ENCODE measurements at regions not wholly inside any gene's neighbourhood (a gene's known extent, or its start where the extent isn't known, plus 50 kb on each side); places are given as distances from the start of the nearest gene placed in this dataset.

DNA sequence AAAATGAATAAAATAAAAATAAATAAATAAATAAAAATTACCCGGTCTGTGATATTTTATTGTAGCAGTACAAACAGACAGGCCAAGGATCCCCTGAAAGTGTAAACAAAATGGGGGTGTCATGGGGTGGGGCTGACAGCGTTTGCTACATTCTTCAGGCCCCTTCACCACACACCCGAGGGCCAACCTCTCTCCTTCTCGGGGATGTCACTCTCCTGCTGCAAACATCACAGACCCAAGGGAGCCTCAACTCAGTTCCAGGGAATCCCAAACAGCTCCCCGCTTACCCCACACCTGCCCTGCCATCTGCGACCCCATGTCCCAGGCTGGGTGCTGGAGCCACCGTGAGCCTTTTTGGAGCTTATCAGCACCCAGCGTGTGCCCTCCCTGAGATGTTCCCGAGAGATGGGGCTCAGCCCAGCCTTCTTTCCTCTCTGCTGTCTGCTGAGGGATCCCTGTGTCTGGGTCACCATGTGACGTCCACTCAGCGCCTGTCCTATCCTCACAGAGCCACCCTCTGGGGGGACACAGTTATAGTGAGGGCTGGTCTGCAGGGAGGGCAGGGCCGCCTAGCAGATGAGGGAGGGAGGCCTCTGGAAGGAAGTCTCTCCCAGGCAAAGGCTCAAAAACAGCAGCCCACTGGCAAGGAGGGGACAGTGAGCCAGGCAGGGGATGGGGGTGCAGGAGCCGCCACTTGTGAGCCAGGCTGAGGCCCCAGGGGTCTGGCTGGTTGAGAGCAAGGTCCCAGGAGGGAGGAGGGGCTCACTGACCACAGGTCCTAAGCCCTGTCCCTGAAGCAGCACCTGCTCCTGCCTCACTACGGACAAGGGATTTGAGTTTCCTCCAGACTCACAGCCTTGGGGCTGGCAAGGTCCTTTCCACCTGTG is 1041.6 kb downstream of the BRD1 start:
- no peak for DNase-seq (ENCODE audit: low spot score)

DNA sequence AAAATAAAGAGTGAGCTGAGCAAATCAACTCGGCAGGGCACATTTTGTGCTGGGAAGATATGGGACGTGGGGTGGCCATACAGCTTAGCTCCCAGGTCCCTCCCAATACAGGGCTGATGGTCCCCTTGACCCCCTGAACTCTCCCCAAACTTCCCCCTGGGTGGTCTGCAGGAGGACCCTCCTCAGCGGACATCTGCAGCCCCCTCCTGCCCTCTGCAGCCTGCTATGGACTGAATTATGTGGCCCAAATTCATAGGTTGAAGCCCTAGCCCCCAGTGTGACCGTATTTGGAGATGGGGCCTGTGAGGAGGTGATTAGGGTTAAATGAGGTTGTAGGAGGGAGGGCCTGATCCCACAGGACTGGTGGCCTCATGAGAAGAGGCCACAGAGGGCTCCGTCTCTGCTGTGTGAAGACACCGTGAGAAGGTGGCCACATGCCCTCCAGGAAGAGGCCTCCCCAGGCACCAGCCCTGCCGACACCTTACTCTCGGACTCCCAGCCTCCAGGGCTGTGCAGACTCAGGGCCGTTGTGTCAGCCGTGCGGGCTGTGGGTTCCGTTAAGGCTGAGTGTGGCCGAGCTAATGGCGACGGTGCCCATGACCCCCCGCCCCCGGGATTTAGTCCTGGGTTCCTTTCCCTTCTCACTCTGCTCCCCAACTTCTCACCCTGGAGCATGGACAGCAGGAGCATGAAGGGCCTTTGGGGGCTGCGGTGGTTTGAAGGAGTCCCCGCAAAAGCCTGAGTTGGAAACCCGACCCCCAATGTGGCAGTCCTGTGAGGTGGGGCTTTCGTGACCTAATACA is 1042.8 kb downstream of the BRD1 start:
- DNase-seq (ENCODE audit: low spot score): no peak

DNA sequence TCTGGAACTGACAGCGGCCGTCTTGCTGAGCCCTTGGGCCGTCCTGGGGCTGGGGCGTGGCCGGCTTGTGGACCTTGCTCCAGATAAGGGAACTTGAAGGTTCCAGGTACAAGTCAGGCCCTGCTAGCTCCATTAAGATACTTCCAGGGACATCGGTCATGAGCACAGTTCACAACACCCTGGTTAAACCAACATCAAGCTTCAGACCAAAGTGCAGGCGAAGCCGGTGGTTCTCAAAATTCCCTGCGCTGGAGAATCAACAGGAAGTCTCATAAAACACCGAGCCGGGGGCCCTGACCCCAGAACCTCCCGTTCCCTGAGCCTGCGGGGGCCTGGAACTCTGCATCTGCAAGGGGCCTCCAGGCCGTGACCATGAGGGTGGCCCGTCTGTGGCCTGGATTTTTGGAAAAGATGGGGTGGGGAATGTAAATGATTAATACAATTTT is 1043.8 kb downstream of the BRD1 start:
- no peak for DNase-seq (ENCODE audit: low spot score)

DNA sequence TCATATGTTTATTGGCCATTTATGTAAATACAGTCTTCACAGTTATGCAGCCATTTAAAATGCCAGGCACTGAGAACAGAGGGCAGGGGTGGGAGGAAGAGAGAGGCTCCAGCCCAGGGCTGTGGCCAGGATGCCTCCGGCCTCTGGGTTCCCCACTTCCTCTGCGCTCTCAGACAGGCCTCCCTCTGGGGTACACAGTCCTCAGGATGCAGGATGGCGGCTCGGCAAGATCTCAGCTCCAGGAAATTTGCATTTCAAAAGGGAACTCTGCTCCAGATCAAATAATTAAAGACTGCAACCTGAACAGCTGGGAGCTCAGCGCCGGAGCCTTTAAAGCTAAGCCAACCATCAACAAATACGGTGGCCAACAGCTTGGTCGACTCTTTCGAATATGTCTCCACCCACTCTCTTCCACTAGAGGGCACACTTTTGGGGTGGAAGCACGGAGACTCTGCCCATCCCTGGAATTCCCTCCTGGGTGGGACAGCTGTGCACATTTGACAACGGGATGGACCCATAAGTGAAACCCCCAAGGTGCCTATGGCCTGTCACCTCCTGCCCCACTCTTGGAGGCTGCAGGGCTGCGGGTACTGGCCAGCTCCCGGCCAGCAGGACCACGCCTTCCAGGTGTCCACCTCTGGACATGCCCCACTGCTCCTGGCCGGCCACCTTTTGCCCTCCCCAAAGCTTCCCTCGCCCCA is 1044.7 kb downstream of the BRD1 start:
- no peak for DNase-seq (ENCODE audit: low spot score)

DNA sequence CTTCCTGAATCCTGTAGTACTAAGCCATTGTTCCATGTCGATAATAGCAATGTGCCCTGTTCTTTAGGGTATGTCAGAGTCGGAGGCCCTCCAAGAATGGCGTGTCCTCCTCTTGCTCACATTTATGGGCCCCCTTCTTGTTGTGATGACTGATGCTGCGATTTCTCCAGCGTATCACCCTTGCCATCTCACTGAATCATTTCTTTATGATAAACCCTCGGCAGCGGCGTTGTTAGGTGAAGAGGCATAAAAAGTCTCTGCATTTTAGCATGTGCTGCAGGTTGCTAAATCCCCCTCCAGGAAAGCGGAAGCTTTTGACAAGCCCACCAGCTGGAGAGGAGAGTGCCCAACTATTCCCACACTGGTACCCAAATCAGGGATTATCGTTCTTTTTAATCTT is 1045.3 kb downstream of the BRD1 start:
- no peak for DNase-seq (ENCODE audit: low spot score)

DNA sequence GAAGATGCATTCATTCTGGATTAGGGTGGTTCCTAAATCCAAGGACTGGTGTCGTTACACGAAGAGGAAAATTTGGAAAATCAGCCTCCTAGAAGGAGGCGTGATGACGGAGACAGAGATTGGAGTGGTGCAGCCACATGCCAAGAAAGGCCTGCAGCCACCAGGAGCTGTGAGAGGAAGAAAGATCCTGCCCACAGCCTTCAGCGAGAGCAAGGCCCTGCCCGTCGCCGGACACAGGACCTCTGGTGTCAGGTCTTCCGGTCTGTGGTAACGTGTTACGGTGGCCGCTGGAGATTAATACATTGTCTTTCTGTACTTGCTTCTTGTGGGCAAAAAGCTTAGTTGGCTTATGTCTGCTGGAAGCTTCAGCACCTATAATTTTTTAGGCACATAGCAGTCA is 1045.8 kb downstream of the BRD1 start:
- no peak for DNase-seq (ENCODE audit: low spot score)

DNA sequence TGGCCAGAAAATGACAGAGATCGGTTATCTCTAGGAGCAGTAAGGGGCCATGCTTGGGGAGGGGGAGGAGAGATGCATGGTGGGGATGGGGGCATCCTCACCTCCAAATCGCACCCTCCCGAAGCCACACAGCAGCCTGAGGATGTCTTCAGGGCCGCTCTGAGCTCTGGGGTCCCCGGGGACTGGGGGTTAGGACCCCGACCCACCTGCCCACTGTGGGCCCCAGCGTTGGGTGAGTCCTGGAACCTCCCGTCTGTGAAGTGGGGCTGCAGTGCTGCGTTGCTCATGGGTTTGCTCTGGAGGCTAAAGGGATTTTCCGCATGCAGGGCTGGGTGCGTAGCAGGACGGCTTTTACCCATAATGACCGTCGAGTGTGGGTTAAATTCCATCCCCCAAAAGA is 1046.3 kb downstream of the BRD1 start:
- DNase-seq (ENCODE audit: low spot score): no peak

DNA sequence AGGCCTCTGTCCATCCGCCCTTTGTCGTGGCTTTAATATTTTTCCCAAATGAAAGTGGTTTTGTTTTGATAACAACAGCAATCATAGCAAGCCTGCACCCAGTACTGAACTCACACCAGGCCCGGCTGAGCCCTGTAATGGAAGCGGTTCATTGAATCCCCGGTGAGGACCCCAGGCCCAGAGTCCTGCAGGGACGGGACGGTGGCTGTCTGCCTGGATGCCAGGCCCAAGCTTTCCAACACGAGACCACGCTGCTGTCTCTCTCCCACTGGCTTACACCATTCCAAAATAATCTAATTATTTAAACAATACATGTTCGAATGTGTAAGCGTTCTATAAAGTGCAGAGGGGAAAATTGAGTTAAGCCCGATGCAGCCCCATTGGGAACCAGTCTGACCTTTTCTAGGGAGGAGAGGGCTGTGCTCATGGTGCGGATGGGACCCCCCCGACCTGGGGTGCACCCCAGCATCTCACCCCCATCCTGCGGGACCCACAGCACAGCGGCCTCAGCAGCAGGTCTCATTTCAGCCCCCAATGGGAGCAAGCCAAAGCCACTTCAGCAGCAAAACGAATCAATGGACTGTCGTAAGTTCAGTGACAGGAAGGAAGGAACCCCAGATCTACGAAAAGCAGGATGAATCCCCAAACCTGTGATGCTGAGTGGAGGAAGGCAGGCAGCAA is 1046.9 kb downstream of the BRD1 start:
- DNase-seq (ENCODE audit: low spot score): no peak

DNA sequence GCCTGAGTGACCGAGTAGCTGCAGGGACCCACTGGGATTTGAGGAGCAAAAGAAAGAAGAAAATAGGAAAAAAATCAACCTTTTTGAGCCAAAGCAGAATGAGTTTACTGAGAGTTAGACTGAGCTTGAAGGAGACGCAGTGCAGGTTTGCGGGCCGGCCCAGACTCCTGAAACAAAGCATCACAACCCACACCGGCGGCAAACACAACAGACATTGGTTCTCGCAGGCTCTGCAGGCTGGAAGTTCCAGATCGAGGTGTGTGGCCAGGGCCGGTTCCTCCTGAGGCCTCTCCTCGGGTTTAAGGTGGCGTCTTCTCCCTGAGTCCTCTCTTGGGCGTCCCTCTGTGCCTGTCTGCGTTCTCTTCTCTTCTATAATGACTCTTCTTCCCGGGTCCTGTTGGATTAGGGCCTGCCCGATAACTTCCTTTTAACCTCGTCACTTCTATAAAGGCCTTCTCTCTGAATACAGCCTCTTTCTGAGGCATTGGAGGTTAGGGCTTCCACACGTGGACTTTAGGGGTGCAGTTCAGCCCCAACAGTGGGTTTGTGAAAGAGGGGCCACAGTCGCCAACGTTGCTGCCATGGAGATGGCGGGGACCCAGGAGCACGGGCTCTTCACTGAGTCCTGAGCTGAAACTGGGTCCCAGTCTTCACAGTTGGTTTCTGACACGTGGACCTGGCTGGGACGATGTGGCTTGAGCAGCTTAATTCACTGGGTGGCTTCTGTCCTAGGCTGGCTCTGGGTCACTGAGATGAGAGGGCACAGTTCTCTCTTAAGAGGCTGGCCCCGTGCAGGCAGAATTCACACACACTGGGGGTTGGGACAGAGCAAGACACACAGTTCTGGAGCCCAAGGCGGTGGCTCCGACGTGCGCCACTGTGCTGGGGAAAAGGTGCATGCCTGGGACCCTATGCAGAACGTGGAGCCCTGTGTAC is 1047.7 kb downstream of the BRD1 start:
- no peak for DNase-seq (ENCODE audit: low spot score)

DNA sequence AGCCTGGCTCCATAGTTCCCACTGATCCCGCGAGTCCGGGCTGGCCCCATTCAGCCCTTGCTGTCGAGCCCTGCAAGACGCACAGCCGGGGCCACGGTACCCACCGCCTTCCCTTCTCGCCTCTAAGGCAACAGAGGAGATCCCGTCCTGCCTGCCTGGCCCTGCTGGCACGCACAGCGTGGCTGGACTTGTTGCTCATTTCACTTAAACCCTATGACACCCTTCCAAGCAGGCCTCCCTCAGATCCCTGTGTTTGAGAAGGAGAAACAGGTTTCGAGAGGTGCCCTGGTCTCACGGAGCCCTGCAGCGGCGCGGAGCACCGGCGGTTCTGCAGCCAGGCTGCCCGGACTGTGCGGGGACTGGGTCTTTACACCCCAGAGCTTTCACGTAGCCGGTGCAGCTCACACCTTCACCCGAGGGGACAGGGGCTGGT is 1048.4 kb downstream of the BRD1 start:
- no peak for DNase-seq (ENCODE audit: low spot score)

DNA sequence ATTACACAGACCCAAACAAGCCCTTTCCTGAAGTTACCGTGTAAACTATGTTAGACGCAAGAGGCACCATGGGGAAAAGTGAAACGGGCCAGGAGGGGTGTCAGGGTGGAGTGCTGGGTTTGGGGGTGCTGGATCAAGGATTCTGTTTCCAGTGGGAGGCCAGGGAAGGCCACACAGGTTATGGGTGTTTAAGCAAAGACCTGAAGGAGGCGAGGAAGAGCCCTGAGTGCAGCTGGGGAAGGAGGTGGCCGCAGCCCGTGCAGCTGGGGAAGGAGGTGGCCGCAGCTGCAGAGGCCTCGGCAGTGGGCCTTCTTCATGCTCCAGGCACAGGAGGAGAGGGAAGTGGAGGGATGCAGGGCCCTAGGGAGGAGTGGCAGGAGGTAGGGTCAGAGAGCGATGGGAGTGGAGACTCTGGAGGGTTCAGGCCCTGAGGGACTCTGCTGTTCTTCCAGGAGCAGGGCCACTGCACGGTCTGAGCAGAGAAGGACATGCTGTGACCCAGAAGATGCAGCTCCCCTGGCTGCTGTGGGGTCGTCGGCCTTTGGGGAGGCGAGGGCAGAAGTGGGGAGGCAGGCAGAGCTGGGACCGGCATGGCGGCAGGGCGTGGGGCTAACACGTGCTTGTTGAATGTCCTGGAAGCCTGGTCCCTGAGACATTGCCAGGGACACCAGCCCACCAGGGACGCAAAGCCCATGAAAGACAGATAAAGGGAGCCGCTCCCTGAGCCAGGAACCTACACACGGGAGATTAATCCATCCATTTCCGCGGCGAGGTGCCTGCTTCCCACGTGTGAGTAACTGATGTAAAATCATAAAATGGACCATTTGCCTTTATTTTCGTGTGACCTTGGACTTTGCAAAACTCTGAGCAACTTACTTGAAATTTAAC is 1049.1 kb downstream of the BRD1 start:
- no peak for DNase-seq (ENCODE audit: low spot score)

DNA sequence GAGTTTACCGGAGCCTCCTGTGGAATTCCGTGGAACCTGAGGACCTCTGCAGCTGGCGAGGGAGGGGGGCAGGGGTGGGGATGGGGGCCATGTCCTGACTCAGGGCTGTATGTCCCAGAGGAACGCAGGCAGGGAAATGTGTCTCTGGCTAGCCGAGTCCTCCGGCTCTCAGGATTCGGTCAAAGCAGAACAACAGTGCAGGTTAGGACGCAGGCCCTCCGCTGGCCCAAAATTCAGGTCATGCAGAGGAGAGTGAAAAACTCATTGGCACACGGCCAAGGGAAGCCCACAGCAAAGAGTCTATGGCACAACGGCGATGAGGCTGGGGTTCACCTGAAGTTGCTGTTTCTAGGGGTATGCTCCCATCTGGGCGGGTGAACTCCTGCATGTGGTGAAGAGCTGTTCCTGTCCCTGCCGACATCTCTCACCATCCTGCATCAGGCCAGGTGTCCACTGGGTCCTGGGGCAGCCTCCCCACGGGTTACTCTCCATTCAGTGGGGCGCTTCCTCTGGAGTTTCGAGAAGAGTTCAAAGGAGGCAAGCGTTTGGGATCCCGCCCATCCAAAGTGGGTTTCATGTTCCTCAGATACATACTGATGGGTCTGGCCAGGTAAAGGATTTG is 1055.3 kb downstream of the BRD1 start:
- no peak for DNase-seq (ENCODE audit: low spot score)

DNA sequence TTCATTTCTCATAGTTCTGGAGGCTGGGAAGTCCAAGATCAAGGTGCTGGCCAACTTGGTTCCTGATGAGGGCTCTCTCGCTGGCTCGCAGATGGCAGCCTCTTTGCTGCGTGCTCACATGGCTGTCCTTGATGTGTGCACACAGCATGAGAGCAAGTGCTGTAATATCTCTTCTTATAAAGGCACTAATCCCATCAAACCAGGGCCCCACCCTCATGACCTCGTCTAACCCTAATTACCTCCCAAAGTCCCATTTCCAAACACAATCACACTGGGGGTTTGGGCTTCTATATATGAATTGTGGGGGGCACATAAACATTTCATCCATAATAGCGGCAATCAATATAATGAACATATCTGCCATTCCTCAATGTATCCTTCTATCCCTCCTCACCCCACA is 1062.1 kb downstream of the BRD1 start:
- no peak for DNase-seq (ENCODE audit: low spot score)

DNA sequence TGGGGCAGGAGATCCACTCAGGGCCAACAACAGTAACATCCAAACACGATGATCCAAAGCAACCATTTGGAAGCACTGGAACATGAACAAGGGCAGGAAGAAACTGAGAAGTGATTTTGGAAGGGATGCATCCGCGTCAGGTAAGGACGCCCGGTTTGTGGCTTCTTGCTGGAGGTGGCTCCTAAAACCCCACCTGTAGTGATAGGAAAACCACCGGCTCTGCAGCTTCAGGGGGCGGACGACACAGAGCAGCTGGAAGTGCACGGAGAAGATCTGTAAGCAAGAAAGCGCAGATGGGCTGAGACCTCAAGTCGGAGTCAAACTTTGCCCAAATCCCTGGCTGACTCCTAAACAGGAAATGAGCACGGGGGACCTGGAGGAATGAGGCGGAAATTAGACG is 1066.1 kb downstream of the BRD1 start:
- DNase-seq (ENCODE audit: low spot score): no peak

DNA sequence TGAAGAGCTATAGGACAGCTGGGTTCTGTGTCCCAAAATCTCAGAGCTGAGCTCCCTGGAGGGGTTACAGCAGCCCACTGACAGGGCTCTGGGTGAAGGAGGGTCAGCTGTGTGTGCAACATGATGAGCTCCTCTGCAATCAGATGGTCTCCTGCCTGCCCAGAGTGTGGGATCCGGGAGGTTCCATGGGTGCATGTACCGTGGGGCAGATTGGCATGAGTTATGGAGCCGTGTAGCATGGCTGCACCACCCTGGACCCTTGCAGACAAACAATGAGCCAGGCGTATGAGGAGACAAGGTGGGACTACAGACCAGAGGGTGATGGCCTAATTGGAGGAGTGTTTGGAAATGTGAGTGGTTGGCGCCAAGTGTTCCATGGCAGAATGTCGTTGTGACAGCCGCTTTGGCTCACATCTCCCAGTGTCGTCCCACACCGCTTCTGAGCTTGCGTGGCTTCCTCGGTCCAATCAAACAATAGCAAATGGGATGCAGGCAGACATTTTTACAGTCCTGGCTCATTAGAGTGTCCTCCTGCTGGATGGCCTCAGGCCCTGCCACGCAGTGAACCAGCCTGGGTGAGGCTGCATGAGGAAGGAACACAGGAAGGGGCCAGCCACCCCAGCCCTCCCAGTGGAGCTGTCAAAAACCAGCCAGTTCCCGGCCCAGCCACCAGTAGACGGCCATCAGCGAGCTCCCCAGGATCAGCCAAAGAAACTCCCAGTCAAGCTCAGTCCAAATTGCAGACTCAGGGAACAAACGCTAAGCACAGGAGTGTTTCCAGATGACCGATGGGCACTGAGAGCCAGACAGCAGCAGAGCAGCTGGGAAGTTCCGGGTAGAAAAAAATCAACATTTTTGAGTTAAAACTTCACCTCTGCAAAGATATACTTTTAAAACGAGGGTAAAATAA is 1066.9 kb downstream of the BRD1 start:
- no peak for DNase-seq (ENCODE audit: low spot score)

DNA sequence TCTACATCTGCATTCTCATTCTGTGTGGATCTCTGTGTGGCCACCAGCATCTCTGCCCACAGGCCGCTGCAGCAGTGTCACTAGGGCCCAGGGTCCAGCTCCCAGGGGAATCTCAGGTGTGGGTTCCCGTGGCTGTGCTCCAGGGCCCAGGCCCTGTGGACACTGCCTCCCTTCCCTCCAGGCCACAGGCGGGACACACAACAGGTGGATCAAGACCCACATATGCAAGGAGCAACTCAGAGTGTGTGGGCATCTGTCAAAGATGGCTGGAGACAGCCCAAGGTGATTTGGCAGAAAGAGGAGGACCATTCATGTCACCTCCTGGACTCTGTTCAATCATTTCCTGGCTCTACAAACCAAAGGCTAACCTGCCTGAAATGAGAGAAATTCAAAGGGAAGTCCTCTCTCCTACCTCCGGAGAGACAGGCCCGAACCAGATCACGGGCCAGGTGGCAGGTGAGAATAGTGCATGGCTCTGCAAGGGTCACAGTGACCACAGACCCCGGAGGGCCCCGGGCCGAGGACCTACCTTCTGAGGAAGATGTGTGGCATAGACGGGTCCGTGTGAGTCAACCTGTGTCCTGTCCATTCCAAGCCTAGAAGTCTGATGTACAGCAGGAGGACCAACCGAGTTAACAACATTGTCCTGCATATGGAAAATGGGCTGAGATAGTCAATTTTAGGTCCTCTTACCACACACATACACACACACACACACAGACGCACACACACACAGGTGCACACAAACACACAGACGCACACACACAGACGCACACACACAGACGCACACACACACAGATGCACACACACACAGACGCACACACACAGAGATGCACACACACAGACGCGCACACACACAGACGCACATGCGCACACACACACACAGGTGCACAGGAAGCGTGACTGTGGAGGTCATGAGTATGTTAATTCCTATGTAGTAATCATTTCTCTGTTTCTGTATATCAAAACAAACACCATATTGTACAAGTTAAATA is 1068.5 kb downstream of the BRD1 start:
- DNase-seq (ENCODE audit: low spot score): no peak

DNA sequence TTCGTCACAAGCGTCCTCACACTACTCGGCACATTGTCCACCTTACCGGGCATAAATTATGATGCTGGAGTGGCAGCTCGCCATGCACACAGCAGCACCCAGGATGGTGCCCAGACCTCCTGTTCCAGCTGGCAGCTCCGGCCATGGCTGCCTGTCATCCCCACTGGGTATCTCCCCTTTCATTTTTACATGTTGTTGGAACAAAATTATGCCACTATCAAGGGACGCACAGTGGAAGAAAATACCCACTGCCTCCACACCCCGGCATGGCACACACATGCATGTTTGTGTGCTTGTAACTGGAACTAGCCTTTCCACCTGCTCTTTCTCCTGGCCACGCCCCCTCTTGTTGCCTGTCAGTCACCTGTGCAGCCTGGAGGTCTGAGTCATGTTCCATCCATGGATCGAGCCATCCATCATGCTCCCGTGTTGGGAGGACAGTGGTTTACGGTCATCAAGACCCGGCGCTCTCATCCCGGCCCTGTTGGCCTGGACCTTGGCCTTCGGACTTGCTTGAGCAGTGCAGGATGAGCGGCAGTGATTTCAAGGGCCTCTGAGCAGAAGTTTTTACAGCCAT is 1069.6 kb downstream of the BRD1 start:
- no peak for DNase-seq (ENCODE audit: low spot score)
